K562 (cell line): ENCODE measurements at regions not wholly inside any gene's neighbourhood (a gene's known extent, or its start where the extent isn't known, plus 50 kb on each side); places are given as distances from the start of the nearest gene placed in this dataset.

ENCODE experiments used
- ATAC-seq: fragments of 200-7000 bp; cut with Tn5 transposase; 3 replicates; pipeline ENCODE4 v1.9.1; 2020; ENCODE audit warnings: moderate library complexity
- BruUV-seq: library from RNA; stranded (reverse); fragments of 400-500 nt; replicated peaks from 2 replicates; lab custom pipeline; 2021; lab: Mats Ljungman, UMichigan
- CTCF ChIA-PET: fragments of 300-600 bp; formaldehyde crosslinking; extraction: SDS; loops from one replicate; lab custom pipeline; 2021; ENCODE audit warnings: low intra/inter-chr PET ratio; lab: Yijun Ruan, JAX
- POLR2A ChIA-PET: fragments of 300-600, 350-650 bp; sonication (Branson Sonifier 250); formaldehyde crosslinking; extraction: SDS; loops from one replicate; lab custom pipeline; 2021; ENCODE audit warnings: antibody characterized with exemption, inconsistent platforms; lab: Yijun Ruan, JAX
- DNase-seq, 4 experiments: peaks; one replicate each; pipeline versions ENCODE4 v3.0.0 to v3.0.0-alpha.2; 2011 to 2018; ENCODE audit warnings: low spot score in 3 of 4, mixed read lengths in 3 of 4; ENCODE audit errors: extremely low read depth in 1 of 4
- FAIRE-seq: peaks from 2 replicates; lab custom pipeline; 2011; peaks lifted over from hg19 to GRCh38; lab: Jason Lieb, UNC
- H2AFZ ChIP-seq: 2 replicates; pipeline ENCODE4 v1.6.0; 2011; ENCODE audit warnings: low read depth, low read length, control low read depth, inconsistent platforms
- H3K27ac ChIP-seq: fragments of 200-600 bp; 3 replicates; pipeline ENCODE4 v1.8.0; 2011; ENCODE audit warnings: low read depth, mild to moderate bottlenecking, control low read depth, inconsistent platforms, low read length, moderate library complexity, mixed read lengths; ENCODE audit errors: extremely low read depth
- H3K27me3 ChIP-seq, 2 experiments: fragments of 300-600 bp in 1 of 2; 2 replicates in 1 of 2; 3 replicates in 1 of 2; pipeline versions ENCODE4 v1.6.0 to v1.8.0; 2011; ENCODE audit warnings: inconsistent platforms in 2 of 2, low read length in 2 of 2, mild to moderate bottlenecking in 1 of 2, mixed read lengths in 1 of 2, moderate library complexity in 1 of 2; ENCODE audit not compliant: control insufficient read depth in 2 of 2, insufficient read depth in 2 of 2
- H3K36me3 ChIP-seq: fragments of 300-600 bp; 3 replicates; pipeline ENCODE4 v1.8.0; 2011; ENCODE audit warnings: mild to moderate bottlenecking, low read length, inconsistent platforms; ENCODE audit not compliant: control insufficient read depth, insufficient read depth
- H3K4me1 ChIP-seq, 2 experiments: fragments of 200-600 bp in 1 of 2; replicated peaks in 1 of 2; 2 replicates in 1 of 2; 3 replicates in 1 of 2; pipeline versions ENCODE4 v1.5.1 to v1.8.0; 2011; ENCODE audit warnings: inconsistent platforms in 2 of 2, low read length in 2 of 2, mild to moderate bottlenecking in 1 of 2, mixed read lengths in 1 of 2, moderate library complexity in 1 of 2; ENCODE audit not compliant: control insufficient read depth in 2 of 2, insufficient read depth in 2 of 2
- H3K4me2 ChIP-seq: 2 replicates; pipeline ENCODE4 v1.6.1; 2011; ENCODE audit warnings: low read length, control low read depth, inconsistent platforms, mixed read lengths; ENCODE audit not compliant: insufficient read depth
- H3K4me3 ChIP-seq: fragments of 200-600 bp; sonication (generic), shearing (Covaris generic); 2 replicates; pipeline ENCODE4 v1.5.1; 2016; ENCODE audit warnings: control low read depth, inconsistent platforms
- H3K79me2 ChIP-seq: fragments of 200-600 bp; 3 replicates; pipeline ENCODE4 v1.8.0; 2011; ENCODE audit warnings: low read length, inconsistent platforms; ENCODE audit not compliant: control insufficient read depth, insufficient read depth
- H3K9ac ChIP-seq, 2 experiments: 2 replicates each; pipeline versions ENCODE4 v1.6.0 to v1.6.1; 2011; ENCODE audit warnings: low read depth in 2 of 2, low read length in 2 of 2, control low read depth in 1 of 2, inconsistent platforms in 1 of 2, mild to moderate bottlenecking in 1 of 2, mixed read lengths in 1 of 2; ENCODE audit not compliant: insufficient read depth in 1 of 2
- H3K9me1 ChIP-seq: one replicate; pipeline ENCODE4 v1.6.0; 2011; ENCODE audit warnings: inconsistent platforms, mild to moderate bottlenecking, low read length, moderate library complexity; ENCODE audit not compliant: control insufficient read depth, insufficient read depth
- H3K9me3 ChIP-seq: replicated peaks from 2 replicates; pipeline ENCODE4 v1.5.1; 2011; ENCODE audit warnings: low read depth, low read length, inconsistent platforms; ENCODE audit not compliant: control insufficient read depth, insufficient read depth
- H4K20me1 ChIP-seq: replicated peaks from 2 replicates; pipeline ENCODE4 v1.6.1; 2011; ENCODE audit warnings: low read length, inconsistent platforms, mixed read lengths; ENCODE audit not compliant: control insufficient read depth, insufficient read depth
- ATF1 ChIP-seq, 2 experiments: fragments of 450-650 bp in 1 of 2; IDR thresholded peaks; 2 replicates each; pipeline ENCODE4 v1.6.1; 2016; ENCODE audit warnings: missing compliant biosample characterization in 1 of 2, missing genetic modification characterization in 1 of 2
- ATF2 ChIP-seq: sonication (generic); formaldehyde crosslinking; IDR thresholded peaks from 2 replicates; pipeline ENCODE4 v1.8.1; 2022; ENCODE audit warnings: missing genetic modification reagents
- BCOR ChIP-seq: fragments of 450-650 bp; IDR thresholded peaks from 2 replicates; pipeline ENCODE4 v1.6.1; 2016
- E2F5 ChIP-seq: sonication (generic); formaldehyde crosslinking; IDR thresholded peaks from 2 replicates; pipeline ENCODE4 v1.8.0; 2022; ENCODE audit warnings: mild to moderate bottlenecking, missing genetic modification reagents
- FOXK2 ChIP-seq, 2 experiments: fragments of 450-650 bp; IDR thresholded peaks in 1 of 2; conservative IDR thresholded peaks in 1 of 2; 2 replicates each; pipeline ENCODE4 v1.6.1; 2016; ENCODE audit warnings: low read depth in 2 of 2, mild to moderate bottlenecking in 1 of 2
- HMG20A ChIP-seq: fragments of 450-650 bp; formaldehyde crosslinking; conservative IDR thresholded peaks from 2 replicates; pipeline ENCODE4 v1.4.0; 2020; ENCODE audit warnings: mild to moderate bottlenecking, mixed read lengths
- SMAD3 ChIP-seq: fragments of 450-650 bp; formaldehyde crosslinking; conservative IDR thresholded peaks from 2 replicates; pipeline ENCODE4 v1.4.0; 2020; ENCODE audit warnings: mild to moderate bottlenecking
- TFAP4 ChIP-seq: sonication (generic); formaldehyde crosslinking; IDR thresholded peaks from 2 replicates; pipeline ENCODE4 v1.8.0; 2022; ENCODE audit warnings: missing genetic modification reagents, mild to moderate bottlenecking, moderate library complexity, borderline replicate concordance
- TSHZ1 ChIP-seq: fragments of 250-450 bp; sonication (Bioruptor Pico); IDR thresholded peaks from 2 replicates; pipeline ENCODE4 v1.4.0; 2020; ENCODE audit warnings: mild to moderate bottlenecking, moderate library complexity
- ZNF408 ChIP-seq: fragments of 250-450 bp; sonication (Bioruptor Pico); IDR thresholded peaks from 2 replicates; pipeline ENCODE4 v1.4.0; 2020; ENCODE audit warnings: low read depth, mild to moderate bottlenecking, moderate library complexity
- ZNF41 ChIP-seq: fragments of 250-450 bp; sonication (Bioruptor Pico); conservative IDR thresholded peaks from 2 replicates; pipeline ENCODE4 v1.4.0; 2020; ENCODE audit warnings: mild to moderate bottlenecking
- ZNF696 ChIP-seq: fragments of 250-450 bp; sonication (Bioruptor Pico); conservative IDR thresholded peaks from 2 replicates; pipeline ENCODE4 v1.4.0; 2020; ENCODE audit warnings: mild to moderate bottlenecking, moderate library complexity
- ZNF79 ChIP-seq: fragments of 250-450 bp; sonication (Bioruptor Pico); IDR thresholded peaks from 2 replicates; pipeline ENCODE4 v1.4.0; 2020; ENCODE audit warnings: low read depth, mild to moderate bottlenecking, moderate library complexity
- WGBS: fragments of 100-300 bp; shearing (Covaris generic); methylation state at CpG from one replicate; pipeline ENCODE4 v1.1.6; 2016; ENCODE audit warnings: low coverage, mixed read lengths; ENCODE audit not compliant: insufficient coverage; ENCODE audit errors: missing lambda C conversion rate; 5-methylcytosine and 5-hydroxymethylcytosine counted together
- in situ Hi-C: fragments of 300-500 bp; cut with MboI; formaldehyde crosslinking; loops from 4 replicates; pipeline ENCODE4 v1.15.0; 2018; ENCODE audit warnings: inconsistent platforms, mixed read lengths
- intact Hi-C: fragments of 100-400 bp; cut with micrococcal nuclease; formaldehyde crosslinking; loops from 2 replicates; pipeline ENCODE4 v1.14.2; 2022
- TF ChIP-seq, protein P1 (sequence below): fragments of 250-450 bp; sonication (Bioruptor Pico); IDR thresholded peaks from 2 replicates; pipeline ENCODE4 v1.9.0; 2021; ENCODE audit warnings: mild to moderate bottlenecking
- TF ChIP-seq, protein P2 (sequence below): conservative IDR thresholded peaks from 2 replicates; pipeline ENCODE4 v1.6.1; 2011; ENCODE audit warnings: low read depth, mild to moderate bottlenecking, low read length; ENCODE audit not compliant: control insufficient read depth

- no TSS peak for BruUV-seq
- Histone ChIP-seq H3K9ac (no peak overlapping the region), H3K4me2 (no peak overlapping the region), H3K27me3 (peaks cover 0 to 13% of the 10 kb centered on the region in 2 experiments; a peak in 3 of 5 replicates), H3K9me1 (no peaks in the 10 kb centered on the region), H3K4me1 (no peaks in the 10 kb centered on the region; a peak in 1 of 5 replicates), H4K20me1 (no peaks in the 10 kb centered on the region), H3K27ac (no peak overlapping the region), H3K9me3 (no peaks in the 10 kb centered on the region), H3K4me3 (no peak overlapping the region), H3K36me3 (no peaks in the 10 kb centered on the region), H2AFZ (no peak overlapping the region), H3K79me2 (no peaks in the 10 kb centered on the region)
- CTCF ChIA-PET, result no interaction called here
- DNase-seq (no peak), FAIRE-seq (no peak), ATAC-seq (no peak)
- in situ Hi-C loops (no loop called here), intact Hi-C loops (no loop called here)
- 3% methylated on average over 4 of the region's 4 CpGs for WGBS
- POLR2A ChIA-PET, result interaction anchor here (0.7 kb wide), 1 partner anchor 61 kb away, joined by 3 read pairs; no protein-coding TSS in a partner anchor
- TF ChIP-seq ZNF41 (no peak), ATF2 (CRISPR knock-in tag) (no peak), ZNF408 (CRISPR knock-in tag) (no peak), TSHZ1 (CRISPR knock-in tag) (no peak), FOXK2 (conservative IDR thresholded peaks at IDR 0.05 in 1 of 2, IDR thresholded peaks at IDR 0.05 in 1 of 2; ENCODE audit: low read depth in 2 of 2) (no peak), TFAP4 (CRISPR knock-in tag) (no peak), HMG20A (no peak), ZNF79 (CRISPR knock-in tag) (no peak), BCOR (no peak), E2F5 (CRISPR knock-in tag) (no peak), SMAD3 (CRISPR knock-in tag) (no peak), ZNF696 (CRISPR knock-in tag) (no peak), ATF1 (CRISPR knock-in tag; IDR thresholded peaks at IDR 0.05) (no peak), ATF1 (tag; IDR thresholded peaks at IDR 0.05) (no peak)
- TF ChIP-seq, protein P1, sequence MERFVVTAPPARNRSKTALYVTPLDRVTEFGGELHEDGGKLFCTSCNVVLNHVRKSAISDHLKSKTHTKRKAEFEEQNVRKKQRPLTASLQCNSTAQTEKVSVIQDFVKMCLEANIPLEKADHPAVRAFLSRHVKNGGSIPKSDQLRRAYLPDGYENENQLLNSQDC (CRISPR knock-in tag), result no peak
- TF ChIP-seq, protein P2, sequence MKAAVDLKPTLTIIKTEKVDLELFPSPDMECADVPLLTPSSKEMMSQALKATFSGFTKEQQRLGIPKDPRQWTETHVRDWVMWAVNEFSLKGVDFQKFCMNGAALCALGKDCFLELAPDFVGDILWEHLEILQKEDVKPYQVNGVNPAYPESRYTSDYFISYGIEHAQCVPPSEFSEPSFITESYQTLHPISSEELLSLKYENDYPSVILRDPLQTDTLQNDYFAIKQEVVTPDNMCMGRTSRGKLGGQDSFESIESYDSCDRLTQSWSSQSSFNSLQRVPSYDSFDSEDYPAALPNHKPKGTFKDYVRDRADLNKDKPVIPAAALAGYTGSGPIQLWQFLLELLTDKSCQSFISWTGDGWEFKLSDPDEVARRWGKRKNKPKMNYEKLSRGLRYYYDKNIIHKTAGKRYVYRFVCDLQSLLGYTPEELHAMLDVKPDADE, result no peak
Observed at GRCh38 chr1:208534599-208534897, 290.4 kb upstream of the PLXNA2 start.
